Stimulated activated CD4-positive, alpha-beta T cell treated with anti-CD3 and anti-CD28 coated beads, TNF-alpha, amount 100 ng/mL, for 4 hours (primary cell): ENCODE measurements at regions not wholly inside any gene's neighbourhood (a gene's known extent, or its start where the extent isn't known, plus 50 kb on each side); places are given as distances from the start of the nearest gene placed in this dataset.
"Not testable (repeated sequence)": the region's sequence is repeated elsewhere in the genome, so short reads cannot be mapped to it uniquely, and the experiment has no call there.

Experiments
- DNase-seq, 3 experiments: peaks; one replicate each; pipeline ENCODE4 v3.0.0-alpha.2; 2020; ENCODE audit warnings: low read depth in 3 of 3

GRCh38 chr10:29828440-29828894 is 193.7 kb upstream of the SVIL start:
- no peak for DNase-seq

- no peak for DNase-seq
Observed at GRCh38 chr10:29827512-29827911, 192.7 kb upstream of the SVIL start.

DNA sequence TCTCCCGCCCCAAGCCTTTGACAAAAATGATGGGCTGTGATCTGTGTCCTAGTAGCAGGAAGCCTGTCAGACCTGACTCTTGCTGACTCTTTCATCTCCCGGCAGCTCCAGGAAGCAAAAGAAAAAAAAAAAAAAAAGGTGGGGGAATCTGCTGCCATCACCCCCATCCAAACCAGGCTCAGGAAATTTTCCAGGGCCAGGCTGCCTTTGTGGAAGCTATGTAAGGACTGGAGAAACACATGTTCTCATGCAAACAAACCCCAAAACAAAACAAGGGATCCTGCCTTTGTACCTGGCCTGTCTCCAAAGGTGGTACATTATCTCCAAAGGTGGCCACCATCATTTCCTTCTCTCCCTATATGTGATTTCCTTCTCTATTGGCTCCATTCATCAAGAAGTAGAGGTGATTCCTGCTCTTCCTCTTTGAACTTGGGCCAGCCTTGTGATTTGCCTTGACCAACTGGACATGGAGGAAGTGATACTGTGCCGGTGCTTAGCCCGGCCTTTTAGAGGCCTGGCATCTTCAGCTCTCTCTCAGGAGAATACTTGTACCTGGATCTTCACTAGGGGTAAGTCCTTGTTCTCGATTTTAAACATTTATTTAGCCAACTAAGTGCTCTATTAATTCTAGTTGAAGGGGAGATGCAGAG is 192.2 kb upstream of the SVIL start:
- DNase-seq = no peak

GRCh38 chr10:29826221-29826620 is 191.4 kb upstream of the SVIL start:
- DNase-seq = no peak

DNA sequence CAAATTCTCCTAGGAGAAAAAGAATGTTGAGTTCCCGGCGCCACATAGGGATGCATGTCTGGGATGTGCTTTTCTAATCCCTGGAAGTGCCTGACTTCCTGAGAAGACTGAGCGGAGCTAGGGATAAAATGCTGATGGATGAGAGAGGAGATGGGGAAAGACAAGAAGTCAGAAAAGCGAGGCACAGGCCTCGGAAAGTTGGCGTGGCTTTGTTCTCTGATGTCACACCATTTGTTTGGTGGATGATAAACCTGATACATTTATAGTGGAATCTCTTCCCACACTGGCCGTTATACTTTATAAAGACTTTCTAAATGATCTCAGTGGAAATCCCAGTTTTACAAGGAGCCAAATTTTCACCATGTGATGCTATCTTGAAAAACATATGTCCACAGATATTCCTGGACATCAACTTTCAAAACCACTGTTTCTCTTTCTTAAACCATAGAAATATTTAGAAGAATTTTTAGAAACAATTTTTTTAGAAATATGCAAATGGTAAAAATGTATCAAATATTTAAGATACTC is 188.8 kb upstream of the SVIL start:
- DNase-seq = no peak

DNA sequence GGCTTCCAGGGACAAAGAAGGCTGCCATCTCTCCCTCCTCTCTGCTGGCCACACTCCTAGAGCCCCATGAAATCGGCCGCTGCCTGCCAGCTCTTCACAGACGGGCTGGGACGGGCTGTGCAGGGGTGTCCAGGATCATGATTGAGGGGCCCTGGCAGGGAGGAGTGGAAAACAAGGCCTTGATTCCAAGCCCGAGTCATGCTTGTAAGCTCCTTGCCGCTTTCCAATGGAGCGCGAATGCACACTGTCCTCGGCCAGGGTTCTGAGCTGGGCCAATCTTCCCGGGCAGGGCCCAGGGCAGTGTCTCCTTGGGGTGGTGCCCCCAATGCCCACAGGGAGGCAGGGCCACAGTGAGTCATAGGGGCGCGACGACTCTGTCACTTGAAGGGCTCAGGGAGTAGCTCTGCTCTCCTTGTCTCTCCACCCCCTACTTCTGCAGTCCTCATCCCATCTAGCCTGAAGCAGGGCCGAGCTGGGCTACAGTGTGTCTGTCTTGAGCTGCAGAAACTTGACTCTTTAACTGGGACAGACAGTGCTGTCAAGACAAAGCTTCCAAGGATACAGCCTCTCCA is 186.2 kb upstream of the SVIL start:
- DNase-seq = no peak

DNA sequence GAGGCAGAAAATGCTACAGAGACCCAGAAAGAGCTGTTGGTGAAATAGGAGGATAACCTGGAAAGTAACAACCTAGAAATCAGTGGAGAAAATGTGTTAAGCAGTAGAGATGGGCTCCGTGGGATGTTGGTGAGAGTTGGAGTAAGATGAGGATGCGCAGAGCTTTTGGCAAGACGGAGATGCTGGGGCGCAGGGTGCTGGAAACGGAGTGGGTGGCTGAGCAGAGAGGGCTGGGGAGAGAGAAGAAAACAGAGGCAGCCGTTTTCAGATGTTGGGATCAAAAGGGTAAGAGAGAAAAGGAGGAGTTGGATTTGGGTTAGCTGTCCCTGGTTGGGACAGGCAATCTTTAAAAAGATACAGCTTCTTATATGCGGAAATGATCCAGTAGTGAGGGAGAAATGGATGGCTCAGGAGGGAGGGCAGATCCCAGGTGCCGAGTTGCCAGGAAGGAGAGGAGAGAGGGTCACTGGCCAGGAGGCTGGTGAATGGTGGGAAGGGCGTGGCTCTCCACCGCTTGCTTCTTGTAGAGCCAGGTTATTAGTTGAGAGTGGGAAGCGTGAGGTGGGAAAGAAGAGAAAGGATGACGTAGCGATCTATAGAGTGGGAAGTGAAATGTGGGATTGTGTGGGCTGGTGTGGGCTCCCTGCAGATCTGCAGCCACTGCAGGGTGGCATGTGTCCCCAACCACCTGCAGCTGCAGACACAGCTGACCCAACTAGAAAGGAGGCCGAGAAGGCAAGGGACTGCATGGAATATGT is 182.2 kb upstream of the SVIL start:
- DNase-seq = no peak

DNA sequence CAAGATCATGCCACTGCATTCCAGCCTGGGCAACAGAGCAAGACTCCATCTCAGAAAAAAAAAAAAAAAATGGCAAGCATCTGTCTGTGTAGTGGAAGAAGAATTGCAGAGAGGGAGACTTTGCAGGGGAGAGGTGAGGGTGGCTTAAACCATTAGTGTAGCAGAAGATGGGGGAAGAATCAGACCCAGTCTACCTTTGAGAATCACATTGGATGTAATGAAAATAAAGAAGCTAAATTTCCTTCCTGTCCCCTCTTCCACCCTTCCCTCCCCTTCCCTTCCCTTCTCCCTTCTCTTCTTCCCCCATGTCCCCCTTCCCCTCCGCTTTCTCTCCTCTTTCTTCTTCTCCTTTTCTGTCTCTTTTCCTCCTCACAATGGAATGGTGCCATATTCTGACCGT is 180.8 kb upstream of the SVIL start:
- DNase-seq = no peak

GRCh38 chr10:29811751-29812427 is 177.1 kb upstream of the SVIL start:
- no peak for DNase-seq

DNA sequence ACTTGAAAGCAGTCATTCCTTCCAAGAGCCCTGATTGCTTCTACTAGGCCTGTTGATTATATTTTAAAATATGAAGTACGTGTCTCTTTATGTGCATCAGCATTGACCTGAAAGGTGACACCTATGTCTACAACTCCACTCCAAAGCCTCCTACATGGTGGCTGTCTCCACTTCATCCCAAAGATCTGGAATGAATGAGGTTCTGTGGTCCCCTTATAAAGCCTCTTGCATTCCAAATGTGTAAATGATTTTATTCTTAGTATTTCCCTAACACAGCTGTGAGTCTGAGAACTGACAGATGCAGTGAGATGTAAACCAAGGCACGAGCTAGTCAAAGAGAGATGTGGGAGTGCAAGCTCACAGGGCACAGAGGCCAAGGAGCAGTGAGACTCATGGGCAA is 176.0 kb upstream of the SVIL start:
- DNase-seq = no peak

DNA sequence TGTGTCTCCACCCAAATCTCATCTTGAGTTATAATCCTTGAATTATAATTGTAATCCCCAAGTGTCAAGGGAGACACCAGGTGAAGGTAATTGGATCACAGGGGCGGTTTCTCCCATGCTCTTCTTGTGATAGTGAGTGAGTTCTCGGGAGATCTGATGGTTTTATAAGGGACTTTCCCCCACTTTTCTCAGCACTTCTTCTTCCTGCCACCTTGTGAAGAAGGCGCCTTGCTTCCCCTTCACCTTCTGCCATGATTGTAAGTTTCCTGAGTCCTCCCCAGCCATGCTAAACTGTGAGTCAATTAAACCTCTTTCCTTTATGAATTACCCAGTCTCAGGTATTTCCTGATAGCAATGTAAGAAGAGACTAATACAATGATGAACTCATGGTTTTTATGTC is 175.5 kb upstream of the SVIL start:
- DNase-seq = not testable (repeated sequence)

DNA sequence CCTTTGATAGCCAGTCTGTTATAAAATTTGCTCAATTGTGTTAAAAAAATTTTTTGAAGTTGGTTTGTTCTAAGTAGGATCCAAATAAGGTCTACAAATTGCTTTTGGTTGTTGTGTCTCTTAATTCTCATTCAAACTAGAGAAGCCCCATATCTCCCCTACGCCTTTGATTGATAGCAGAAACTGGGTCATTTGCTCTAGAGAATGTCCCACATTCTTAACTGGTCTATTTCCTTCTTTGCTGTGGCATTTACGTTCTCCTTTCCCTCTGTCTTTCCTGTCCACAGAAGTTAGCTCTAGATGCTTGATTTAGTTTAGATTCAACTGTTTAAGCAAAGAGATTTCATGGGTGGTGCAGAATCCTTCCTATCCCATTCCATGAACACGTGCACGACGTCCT is 174.6 kb upstream of the SVIL start:
- DNase-seq = no peak

- DNase-seq = no peak
Observed at GRCh38 chr10:29807163-29807806, 172.5 kb upstream of the SVIL start.

DNA sequence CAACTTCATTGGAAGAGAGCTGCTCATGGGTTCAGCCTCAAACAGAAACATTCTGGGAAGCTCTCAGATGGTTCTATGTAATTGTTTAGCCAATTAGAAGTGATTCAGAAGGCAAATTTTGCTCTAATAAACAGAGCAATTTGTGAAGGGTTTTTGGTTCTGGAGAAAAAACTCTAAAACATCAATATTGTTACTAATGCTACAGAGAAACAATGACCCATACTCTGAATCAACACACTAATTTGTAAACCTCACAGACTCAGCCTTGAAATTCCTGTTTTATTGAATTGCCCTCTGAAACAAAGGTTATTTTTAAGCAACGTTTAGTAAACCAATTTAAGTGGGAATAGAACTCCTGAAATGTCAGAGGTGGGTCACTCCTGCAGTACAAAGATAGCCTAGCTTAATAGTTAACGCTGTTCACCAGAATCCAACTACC is 171.6 kb upstream of the SVIL start:
- no peak for DNase-seq

DNA sequence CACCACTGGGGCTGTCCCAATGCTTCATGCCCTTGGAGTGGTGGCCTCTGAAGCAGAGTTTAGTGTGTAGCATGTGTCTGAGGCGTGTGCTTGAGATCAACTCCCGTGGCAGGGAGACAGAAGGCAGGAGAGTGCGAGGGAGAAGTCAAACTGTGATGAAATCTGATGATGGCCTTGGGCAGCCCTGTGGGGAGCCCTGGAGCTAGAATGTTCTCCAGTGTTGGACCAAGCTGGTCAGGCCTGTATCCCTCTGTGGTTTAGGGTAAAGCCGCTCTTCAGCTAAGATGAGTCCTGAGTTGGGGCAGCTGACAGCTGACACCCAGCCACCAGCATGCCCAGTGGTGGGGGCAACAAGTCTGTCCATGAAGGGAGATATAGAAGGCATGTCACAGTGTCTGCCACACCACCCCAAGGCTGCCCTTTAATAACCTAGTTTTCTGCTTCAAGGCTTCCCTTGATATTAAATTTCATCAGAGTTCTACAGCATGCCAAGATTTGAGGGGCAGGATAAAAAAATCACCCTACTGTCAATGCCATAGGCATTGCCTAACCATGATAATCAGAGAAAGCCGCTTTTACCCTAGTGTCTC is 170.5 kb upstream of the SVIL start:
- no peak for DNase-seq

DNA sequence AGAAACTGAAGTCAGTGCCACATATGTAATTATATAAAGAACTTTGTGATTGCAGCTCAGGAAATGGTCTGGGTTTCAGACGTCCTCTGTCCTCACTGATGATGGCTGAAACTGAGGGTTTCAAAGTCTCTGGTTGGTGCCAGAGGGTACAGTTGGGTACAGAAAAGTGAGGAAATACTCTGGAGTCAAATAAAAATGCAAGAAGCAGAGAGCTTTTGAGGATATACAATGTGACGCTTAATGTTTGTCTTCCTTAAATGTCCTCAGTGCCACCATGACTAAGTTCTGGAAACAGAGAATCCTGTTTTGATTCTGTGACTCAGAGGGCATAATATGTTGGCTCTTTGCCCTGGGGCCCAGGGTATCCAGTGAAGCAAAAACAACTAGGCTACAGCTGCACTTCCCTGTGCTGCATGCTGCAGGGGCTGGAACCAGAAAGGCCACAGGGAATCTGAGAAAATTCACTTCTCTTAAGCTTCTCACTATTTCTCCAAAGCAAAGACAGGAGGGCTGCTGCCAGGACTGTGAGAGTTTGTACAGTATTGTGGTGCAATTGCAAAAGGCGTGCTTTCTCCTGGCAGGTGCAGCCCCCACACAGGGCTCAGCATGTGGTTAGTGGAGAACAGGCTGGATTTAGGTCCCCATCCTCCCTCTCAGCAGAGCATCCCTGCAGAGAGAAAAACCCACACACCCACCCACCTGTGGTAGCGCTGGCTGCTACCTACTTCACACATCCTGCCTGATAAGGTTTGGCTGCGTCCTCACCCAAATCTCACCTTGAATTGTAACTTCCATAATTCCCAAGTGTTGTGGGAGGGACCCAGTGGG is 169.5 kb upstream of the SVIL start:
- no peak for DNase-seq

DNA sequence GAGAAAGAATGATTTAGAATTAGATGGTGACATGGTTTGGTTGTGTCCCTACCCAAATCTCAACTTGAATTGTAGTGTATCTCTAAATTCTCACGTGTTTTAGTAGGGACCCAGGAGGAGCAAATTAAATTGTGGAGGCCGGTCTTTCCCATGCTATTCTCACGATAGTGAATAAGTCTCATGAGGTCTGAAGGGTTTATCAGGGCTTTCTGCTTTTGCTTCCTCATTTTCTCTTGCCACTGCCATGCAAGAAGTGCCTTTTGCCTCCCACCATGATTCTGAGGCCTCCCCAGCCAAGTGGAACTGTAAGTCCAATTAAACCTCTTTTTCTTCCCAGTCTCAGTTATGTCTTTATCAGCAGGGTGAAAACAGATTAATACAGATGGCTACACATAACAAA is 167.4 kb upstream of the SVIL start:
- DNase-seq = no peak

- DNase-seq = no peak
Observed at GRCh38 chr10:29798921-29799690, 164.3 kb upstream of the SVIL start.

- DNase-seq = no peak
Observed at GRCh38 chr10:29797616-29798015, 162.8 kb upstream of the SVIL start.

GRCh38 chr10:29795850-29796249 is 161.1 kb upstream of the SVIL start:
- no peak for DNase-seq
